Hepatocyte (in vitro differentiated cells): ENCODE measurements at regions not wholly inside any gene's neighbourhood (a gene's known extent, or its start where the extent isn't known, plus 50 kb on each side); places are given as distances from the start of the nearest gene placed in this dataset.

Experiments used
- EZH2 ChIP-seq: fragments of 200-600 bp; sonication (generic); IDR thresholded peaks from 2 replicates; pipeline ENCODE4 v1.6.1; 2016; ENCODE audit warnings: antibody characterized with exemption, mild to moderate bottlenecking, borderline replicate concordance
- EZH2phosphoT487 ChIP-seq: fragments of 200-600 bp; sonication (generic); IDR thresholded peaks from one replicate; pipeline ENCODE4 v1.6.1; 2018; ENCODE audit warnings: antibody characterized with exemption, mild to moderate bottlenecking, low read depth, moderate library complexity; ENCODE audit not compliant: unreplicated experiment, severe bottlenecking
- TF ChIP-seq, protein P1 (sequence below): fragments of 200-600 bp; sonication (generic); IDR thresholded peaks from 2 replicates; pipeline ENCODE4 v1.5.1; 2016; ENCODE audit warnings: antibody characterized with exemption, mild to moderate bottlenecking; ENCODE audit not compliant: poor library complexity

DNA sequence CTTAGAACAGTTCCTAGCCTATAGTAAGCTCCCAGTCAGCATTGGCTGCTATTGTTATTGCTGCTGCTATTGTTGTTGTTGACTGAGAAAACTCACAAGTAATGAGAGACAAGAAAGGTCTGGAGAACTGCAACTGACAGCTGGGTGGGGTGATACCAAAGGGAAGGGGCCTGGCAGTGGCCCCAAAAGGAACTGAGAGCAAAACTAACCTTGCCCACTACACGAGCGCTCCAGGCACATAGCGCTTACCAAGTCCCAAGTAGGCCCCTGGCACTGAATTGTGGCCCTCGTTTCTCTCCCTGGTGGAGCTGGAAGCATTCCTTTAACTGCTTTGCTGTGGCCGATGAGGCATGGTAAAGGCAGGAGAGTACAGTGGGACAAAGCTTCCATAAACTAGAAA, 59.7 kb downstream of the KCTD12 start:
- TF ChIP-seq, protein P1, sequence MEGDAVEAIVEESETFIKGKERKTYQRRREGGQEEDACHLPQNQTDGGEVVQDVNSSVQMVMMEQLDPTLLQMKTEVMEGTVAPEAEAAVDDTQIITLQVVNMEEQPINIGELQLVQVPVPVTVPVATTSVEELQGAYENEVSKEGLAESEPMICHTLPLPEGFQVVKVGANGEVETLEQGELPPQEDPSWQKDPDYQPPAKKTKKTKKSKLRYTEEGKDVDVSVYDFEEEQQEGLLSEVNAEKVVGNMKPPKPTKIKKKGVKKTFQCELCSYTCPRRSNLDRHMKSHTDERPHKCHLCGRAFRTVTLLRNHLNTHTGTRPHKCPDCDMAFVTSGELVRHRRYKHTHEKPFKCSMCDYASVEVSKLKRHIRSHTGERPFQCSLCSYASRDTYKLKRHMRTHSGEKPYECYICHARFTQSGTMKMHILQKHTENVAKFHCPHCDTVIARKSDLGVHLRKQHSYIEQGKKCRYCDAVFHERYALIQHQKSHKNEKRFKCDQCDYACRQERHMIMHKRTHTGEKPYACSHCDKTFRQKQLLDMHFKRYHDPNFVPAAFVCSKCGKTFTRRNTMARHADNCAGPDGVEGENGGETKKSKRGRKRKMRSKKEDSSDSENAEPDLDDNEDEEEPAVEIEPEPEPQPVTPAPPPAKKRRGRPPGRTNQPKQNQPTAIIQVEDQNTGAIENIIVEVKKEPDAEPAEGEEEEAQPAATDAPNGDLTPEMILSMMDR = no peak
- TF ChIP-seq EZH2 (no peak), EZH2phosphoT487 (no peak)
